ENCODE measurements at regions not wholly inside any gene's neighbourhood (a gene's known extent, or its start where the extent isn't known, plus 50 kb on each side); places are given as distances from the start of the nearest gene placed in this dataset.

- H3K27ac ChIP-seq: no peak overlapping the region
- TF ChIP-seq EZH2phosphoT487 (IDR thresholded peaks at IDR 0.05; ENCODE audit: low read depth, severe bottlenecking, unreplicated experiment) (no peak), CTCF (IDR thresholded peaks at IDR 0.05; ENCODE audit: poor library complexity) (no peak), EZH2 (IDR thresholded peaks at IDR 0.05; ENCODE audit: borderline replicate concordance) (no peak)
- DNase-seq (ENCODE audit: low spot score): no peak
- no peaks in the 10 kb centered on the region for H3K79me2 ChIP-seq
- no peaks in the 10 kb centered on the region for H3K27me3 ChIP-seq
- no peaks in the 10 kb centered on the region for H3K9me3 ChIP-seq (ENCODE audit: low read depth)
- H4K20me1 ChIP-seq (ENCODE audit: insufficient read depth, poor library complexity, severe bottlenecking): no peaks in the 10 kb centered on the region
- no peak overlapping the region for H3K4me3 ChIP-seq
- no peaks in the 10 kb centered on the region for H3K4me1 ChIP-seq (ENCODE audit: insufficient read depth)
- no peak overlapping the region for H3K4me2 ChIP-seq
- no peaks in the 10 kb centered on the region for H3K36me3 ChIP-seq (replicated peaks; ENCODE audit: insufficient read depth, low read depth)
- no peak overlapping the region for H2AFZ ChIP-seq
- H3K9me2 ChIP-seq (replicated peaks; ENCODE audit: insufficient read depth): no peaks in the 10 kb centered on the region
These were observed 374.7 kb downstream of the TAF11L14 start for GRCh38 chr5:18008940-18009339.

DNA sequence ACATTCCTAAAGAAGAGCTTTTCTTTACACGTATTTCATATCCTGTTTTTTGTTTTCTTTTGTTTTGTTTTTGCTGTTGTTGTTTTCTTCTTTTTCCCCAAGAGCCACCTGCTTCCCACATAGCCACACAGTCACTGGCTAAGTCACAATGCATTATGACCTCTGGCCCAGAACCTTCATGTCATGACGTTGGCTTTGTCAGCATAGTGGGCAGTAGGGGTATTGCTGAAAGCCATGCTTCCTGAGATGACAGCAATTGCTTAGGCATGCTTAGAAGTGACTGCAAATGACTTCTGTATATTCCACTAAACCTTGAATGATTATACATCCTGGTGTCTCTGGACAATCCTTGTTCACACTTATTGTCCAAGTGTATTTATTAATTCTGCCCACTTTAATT, 375.8 kb downstream of the TAF11L14 start:
- Histone ChIP-seq H3K79me2 (no peaks in the 10 kb centered on the region), H3K9me2 (replicated peaks; ENCODE audit: insufficient read depth) (no peaks in the 10 kb centered on the region), H3K4me1 (ENCODE audit: insufficient read depth) (no peaks in the 10 kb centered on the region), H2AFZ (no peak overlapping the region), H3K4me2 (no peak overlapping the region), H3K27ac (no peak overlapping the region), H3K9me3 (ENCODE audit: low read depth) (no peaks in the 10 kb centered on the region), H3K4me3 (no peak overlapping the region), H3K36me3 (replicated peaks; ENCODE audit: insufficient read depth, low read depth) (no peaks in the 10 kb centered on the region), H3K27me3 (no peaks in the 10 kb centered on the region), H4K20me1 (ENCODE audit: insufficient read depth, poor library complexity, severe bottlenecking) (no peaks in the 10 kb centered on the region)
- TF ChIP-seq EZH2phosphoT487 (IDR thresholded peaks at IDR 0.05; ENCODE audit: low read depth, severe bottlenecking, unreplicated experiment) (no peak), EZH2 (IDR thresholded peaks at IDR 0.05; ENCODE audit: borderline replicate concordance) (no peak), CTCF (IDR thresholded peaks at IDR 0.05; ENCODE audit: poor library complexity) (no peak)
- DNase-seq (ENCODE audit: low spot score): no peak
- 64% methylated on average over 2 of the region's 2 CpGs for WGBS (ENCODE audit: low lambda C conversion rate, missing lambda C conversion rate)

GRCh38 chr5:18018472-18018871, 384.2 kb downstream of the TAF11L14 start:
- H3K4me1 ChIP-seq (ENCODE audit: insufficient read depth): no peaks in the 10 kb centered on the region
- H3K9me2 ChIP-seq (replicated peaks; ENCODE audit: insufficient read depth): no peaks in the 10 kb centered on the region
- no peak for DNase-seq (ENCODE audit: low spot score)
- no peaks in the 10 kb centered on the region for H3K79me2 ChIP-seq
- no peak overlapping the region for H3K4me3 ChIP-seq
- H2AFZ ChIP-seq: no peak overlapping the region
- no peaks in the 10 kb centered on the region for H3K36me3 ChIP-seq (replicated peaks; ENCODE audit: insufficient read depth, low read depth)
- no peaks in the 10 kb centered on the region for H3K27me3 ChIP-seq
- TF ChIP-seq CTCF (IDR thresholded peaks at IDR 0.05; ENCODE audit: poor library complexity) (no peak), EZH2 (IDR thresholded peaks at IDR 0.05; ENCODE audit: borderline replicate concordance) (no peak), EZH2phosphoT487 (IDR thresholded peaks at IDR 0.05; ENCODE audit: low read depth, severe bottlenecking, unreplicated experiment) (no peak)
- H3K9me3 ChIP-seq (ENCODE audit: low read depth): no peaks in the 10 kb centered on the region
- no peak overlapping the region for H3K27ac ChIP-seq
- no peak overlapping the region for H3K4me2 ChIP-seq
- no peaks in the 10 kb centered on the region for H4K20me1 ChIP-seq (ENCODE audit: insufficient read depth, poor library complexity, severe bottlenecking)
- 76% methylated on average over 2 of the region's 2 CpGs for WGBS (ENCODE audit: low lambda C conversion rate, missing lambda C conversion rate)

DNA sequence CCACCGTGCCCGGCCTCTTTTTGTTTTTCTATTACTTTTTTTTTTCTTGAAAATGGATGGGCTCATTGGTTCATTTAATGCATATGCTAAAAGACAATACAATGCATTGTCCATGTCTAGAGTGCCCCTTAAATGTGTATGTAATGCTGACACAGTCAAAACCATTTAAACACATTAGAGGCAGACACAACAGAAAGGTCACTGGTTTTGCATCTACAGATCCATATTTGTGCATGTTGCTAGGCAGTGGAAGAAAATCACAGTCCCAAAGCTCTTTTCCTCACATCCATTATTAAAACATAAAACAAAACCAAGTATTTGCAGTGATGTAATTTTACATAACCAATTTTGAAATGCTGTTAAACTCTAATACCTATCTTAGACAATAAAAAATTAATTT, 389.0 kb downstream of the TAF11L14 start:
- H2AFZ ChIP-seq: no peak overlapping the region
- 78% methylated on average over 2 of the region's 2 CpGs for WGBS (ENCODE audit: low lambda C conversion rate, missing lambda C conversion rate)
- no peaks in the 10 kb centered on the region for H3K4me1 ChIP-seq (ENCODE audit: insufficient read depth)

More for the DNA sequence above, 389.0 kb downstream of the TAF11L14 start:
- Histone ChIP-seq H3K4me3 (no peak overlapping the region), H3K9me3 (ENCODE audit: low read depth) (no peaks in the 10 kb centered on the region), H4K20me1 (ENCODE audit: insufficient read depth, poor library complexity, severe bottlenecking) (no peaks in the 10 kb centered on the region), H3K36me3 (replicated peaks; ENCODE audit: insufficient read depth, low read depth) (no peaks in the 10 kb centered on the region), H3K9me2 (replicated peaks; ENCODE audit: insufficient read depth) (no peaks in the 10 kb centered on the region), H3K27me3 (no peaks in the 10 kb centered on the region), H3K27ac (no peak overlapping the region), H3K4me2 (no peak overlapping the region), H3K79me2 (no peaks in the 10 kb centered on the region)
- no peak for DNase-seq (ENCODE audit: low spot score)
- TF ChIP-seq CTCF (IDR thresholded peaks at IDR 0.05; ENCODE audit: poor library complexity): no peak
- TF ChIP-seq EZH2 (IDR thresholded peaks at IDR 0.05; ENCODE audit: borderline replicate concordance): no peak
- TF ChIP-seq EZH2phosphoT487 (IDR thresholded peaks at IDR 0.05; ENCODE audit: low read depth, severe bottlenecking, unreplicated experiment): no peak
